Spleen (tissue), 7 donors: ENCODE measurements at regions not wholly inside any gene's neighbourhood (a gene's known extent, or its start where the extent isn't known, plus 50 kb on each side); places are given as distances from the start of the nearest gene placed in this dataset.

Source experiments
- POLR2A ChIP-seq, 3 donors: fragments of 450-650 bp; IDR thresholded peaks; one replicate each; pipeline ENCODE4 v1.5.1; 2017; ENCODE audit warnings: antibody characterized with exemption in 3 of 3, mild to moderate bottlenecking in 1 of 3
- POLR2AphosphoS5 ChIP-seq, 3 donors: sonication (generic); formaldehyde crosslinking; IDR thresholded peaks; one replicate each; pipeline ENCODE4 v1.5.1; 2017; ENCODE audit warnings: antibody characterized with exemption in 3 of 3
- TF ChIP-seq, protein P1 (sequence below), 11 experiments: fragments of 200-600 bp in 7 of 11; fragments of 450-650 bp in 4 of 11; sonication (generic) in 4 of 11; IDR thresholded peaks in 8 of 11; conservative IDR thresholded peaks in 3 of 11; 1 replicate in 7 of 11; 2 replicates in 4 of 11; pipeline versions ENCODE4 v1.4.0 to v1.8.0; 2016 to 2021; ENCODE audit warnings: antibody characterized with exemption in 11 of 11, inconsistent platforms in 4 of 11, mild to moderate bottlenecking in 1 of 11
- donor health status: DM: no; HTN: no; CAD: no; lungs with moderate emphysema.
- donor health status: DM: no; HTN: no; CAD: no.
- donor health status: DM: no; HTN: no; CAD: no.

DNA sequence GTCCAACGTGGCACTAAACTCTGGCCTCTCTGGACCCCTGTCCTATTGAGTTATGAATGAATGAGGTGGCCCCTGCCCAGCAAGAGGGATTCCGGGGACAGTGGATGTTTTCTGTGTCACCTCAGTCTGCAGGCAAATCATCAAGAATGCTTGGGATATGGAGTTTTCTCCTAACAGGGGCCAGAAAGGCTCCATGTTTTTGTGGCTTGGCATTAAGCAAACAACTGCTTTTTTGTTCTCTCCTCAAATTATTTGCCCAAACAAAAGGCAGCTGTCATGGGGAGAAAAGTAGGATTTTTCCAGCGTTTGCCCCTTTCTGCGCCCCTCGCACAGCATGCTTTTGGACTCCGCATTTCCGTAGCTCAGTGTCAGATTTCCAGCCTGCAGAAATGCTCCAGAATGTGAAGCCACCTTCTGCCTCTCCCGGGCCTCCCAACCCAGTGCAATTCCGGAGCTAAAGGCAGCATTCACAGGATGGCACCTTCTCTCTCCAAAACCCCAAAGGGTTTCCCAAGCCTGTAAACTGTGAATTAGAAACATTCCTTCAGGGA, 553.3 kb downstream of the CCDC171 start:
- TF ChIP-seq, protein P1, sequence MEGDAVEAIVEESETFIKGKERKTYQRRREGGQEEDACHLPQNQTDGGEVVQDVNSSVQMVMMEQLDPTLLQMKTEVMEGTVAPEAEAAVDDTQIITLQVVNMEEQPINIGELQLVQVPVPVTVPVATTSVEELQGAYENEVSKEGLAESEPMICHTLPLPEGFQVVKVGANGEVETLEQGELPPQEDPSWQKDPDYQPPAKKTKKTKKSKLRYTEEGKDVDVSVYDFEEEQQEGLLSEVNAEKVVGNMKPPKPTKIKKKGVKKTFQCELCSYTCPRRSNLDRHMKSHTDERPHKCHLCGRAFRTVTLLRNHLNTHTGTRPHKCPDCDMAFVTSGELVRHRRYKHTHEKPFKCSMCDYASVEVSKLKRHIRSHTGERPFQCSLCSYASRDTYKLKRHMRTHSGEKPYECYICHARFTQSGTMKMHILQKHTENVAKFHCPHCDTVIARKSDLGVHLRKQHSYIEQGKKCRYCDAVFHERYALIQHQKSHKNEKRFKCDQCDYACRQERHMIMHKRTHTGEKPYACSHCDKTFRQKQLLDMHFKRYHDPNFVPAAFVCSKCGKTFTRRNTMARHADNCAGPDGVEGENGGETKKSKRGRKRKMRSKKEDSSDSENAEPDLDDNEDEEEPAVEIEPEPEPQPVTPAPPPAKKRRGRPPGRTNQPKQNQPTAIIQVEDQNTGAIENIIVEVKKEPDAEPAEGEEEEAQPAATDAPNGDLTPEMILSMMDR (IDR thresholded peaks at IDR 0.05 in 8 of 11, conservative IDR thresholded peaks at IDR 0.05 in 3 of 11) = no peak
- no peak for TF ChIP-seq POLR2A (IDR thresholded peaks at IDR 0.05)
- no peak for TF ChIP-seq POLR2AphosphoS5 (IDR thresholded peaks at IDR 0.05)
